Liver (tissue), 3 donors: ENCODE measurements at regions not wholly inside any gene's neighbourhood (a gene's known extent, or its start where the extent isn't known, plus 50 kb on each side); places are given as distances from the start of the nearest gene placed in this dataset.

ENCODE experiments used
- TAF1 ChIP-seq: conservative IDR thresholded peaks from 2 replicates; pipeline ENCODE4 v1.6.1; 2016; ENCODE audit warnings: antibody characterized with exemption, mild to moderate bottlenecking
- TF ChIP-seq, protein P1 (sequence below): fragments of 150-350 bp; IDR thresholded peaks from 2 replicates; pipeline ENCODE4 v1.5.1; 2017; ENCODE audit warnings: improper control_type of control experiment, low read depth, low read length; ENCODE audit not compliant: missing input control
- TF ChIP-seq, protein P2 (sequence below): IDR thresholded peaks from 2 replicates; pipeline ENCODE4 v1.6.1; 2016; ENCODE audit warnings: antibody characterized with exemption
- donor health status: healthy.
- donor health status: healthy.

- TF ChIP-seq, protein P1, sequence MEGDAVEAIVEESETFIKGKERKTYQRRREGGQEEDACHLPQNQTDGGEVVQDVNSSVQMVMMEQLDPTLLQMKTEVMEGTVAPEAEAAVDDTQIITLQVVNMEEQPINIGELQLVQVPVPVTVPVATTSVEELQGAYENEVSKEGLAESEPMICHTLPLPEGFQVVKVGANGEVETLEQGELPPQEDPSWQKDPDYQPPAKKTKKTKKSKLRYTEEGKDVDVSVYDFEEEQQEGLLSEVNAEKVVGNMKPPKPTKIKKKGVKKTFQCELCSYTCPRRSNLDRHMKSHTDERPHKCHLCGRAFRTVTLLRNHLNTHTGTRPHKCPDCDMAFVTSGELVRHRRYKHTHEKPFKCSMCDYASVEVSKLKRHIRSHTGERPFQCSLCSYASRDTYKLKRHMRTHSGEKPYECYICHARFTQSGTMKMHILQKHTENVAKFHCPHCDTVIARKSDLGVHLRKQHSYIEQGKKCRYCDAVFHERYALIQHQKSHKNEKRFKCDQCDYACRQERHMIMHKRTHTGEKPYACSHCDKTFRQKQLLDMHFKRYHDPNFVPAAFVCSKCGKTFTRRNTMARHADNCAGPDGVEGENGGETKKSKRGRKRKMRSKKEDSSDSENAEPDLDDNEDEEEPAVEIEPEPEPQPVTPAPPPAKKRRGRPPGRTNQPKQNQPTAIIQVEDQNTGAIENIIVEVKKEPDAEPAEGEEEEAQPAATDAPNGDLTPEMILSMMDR: no peak
- TF ChIP-seq, protein P2, sequence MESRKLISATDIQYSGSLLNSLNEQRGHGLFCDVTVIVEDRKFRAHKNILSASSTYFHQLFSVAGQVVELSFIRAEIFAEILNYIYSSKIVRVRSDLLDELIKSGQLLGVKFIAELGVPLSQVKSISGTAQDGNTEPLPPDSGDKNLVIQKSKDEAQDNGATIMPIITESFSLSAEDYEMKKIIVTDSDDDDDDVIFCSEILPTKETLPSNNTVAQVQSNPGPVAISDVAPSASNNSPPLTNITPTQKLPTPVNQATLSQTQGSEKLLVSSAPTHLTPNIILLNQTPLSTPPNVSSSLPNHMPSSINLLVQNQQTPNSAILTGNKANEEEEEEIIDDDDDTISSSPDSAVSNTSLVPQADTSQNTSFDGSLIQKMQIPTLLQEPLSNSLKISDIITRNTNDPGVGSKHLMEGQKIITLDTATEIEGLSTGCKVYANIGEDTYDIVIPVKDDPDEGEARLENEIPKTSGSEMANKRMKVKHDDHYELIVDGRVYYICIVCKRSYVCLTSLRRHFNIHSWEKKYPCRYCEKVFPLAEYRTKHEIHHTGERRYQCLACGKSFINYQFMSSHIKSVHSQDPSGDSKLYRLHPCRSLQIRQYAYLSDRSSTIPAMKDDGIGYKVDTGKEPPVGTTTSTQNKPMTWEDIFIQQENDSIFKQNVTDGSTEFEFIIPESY: no peak
- TF ChIP-seq TAF1: no peak
Measured at GRCh38 chr5:25891691-25892090, 1146.7 kb downstream of the CDH9 start.
